Stomach (tissue), 8 donors: ENCODE measurements at regions not wholly inside any gene's neighbourhood (a gene's known extent, or its start where the extent isn't known, plus 50 kb on each side); places are given as distances from the start of the nearest gene placed in this dataset.

Experiments used
- DNase-seq, 2 donors: peaks; one replicate each; pipeline versions ENCODE4 v3.0.0 to v3.0.0-alpha.2; 2013 to 2019
- H3K27ac ChIP-seq, 5 donors: fragments of 200-600 bp in 4 of 5; sonication (generic) in 4 of 5; one replicate each; pipeline ENCODE4 v1.5.1; 2013 to 2019; ENCODE audit warnings: mild to moderate bottlenecking in 1 of 5, moderate library complexity in 1 of 5
- H3K27me3 ChIP-seq, 3 donors: fragments of 200-600 bp; sonication (generic); one replicate each; pipeline ENCODE4 v1.5.1; 2017 to 2019; ENCODE audit warnings: mixed run types in 1 of 3
- H3K36me3 ChIP-seq, 4 donors: fragments of 200-600 bp; sonication (generic); 1 replicate in 3 of 4; 2 replicates in 1 of 4; pipeline ENCODE4 v1.5.1; 2016 to 2019
- H3K4me1 ChIP-seq, 4 donors: fragments of 200-600 bp; sonication (generic); one replicate each; pipeline ENCODE4 v1.5.1; 2016 to 2019
- H3K4me3 ChIP-seq, 4 donors: fragments of 200-600 bp; sonication (generic) in 3 of 4; one replicate each; pipeline ENCODE4 v1.5.1; 2016 to 2019; ENCODE audit warnings: mild to moderate bottlenecking in 1 of 4
- H3K9me3 ChIP-seq, 4 donors: fragments of 200-600 bp; sonication (generic); one replicate each; pipeline ENCODE4 v1.5.1; 2016 to 2019
- EP300 ChIP-seq: sonication (generic); formaldehyde crosslinking; IDR thresholded peaks from one replicate; pipeline ENCODE4 v1.6.1; 2017; ENCODE audit warnings: antibody characterized with exemption
- POLR2A ChIP-seq, 4 donors: fragments of 450-650 bp; IDR thresholded peaks; one replicate each; pipeline ENCODE4 v1.6.1; 2016; ENCODE audit warnings: antibody characterized with exemption in 4 of 4, control low read depth in 2 of 4, mild to moderate bottlenecking in 1 of 4, moderate library complexity in 1 of 4
- POLR2AphosphoS5 ChIP-seq, 3 donors: sonication (generic); formaldehyde crosslinking; IDR thresholded peaks; one replicate each; pipeline ENCODE4 v1.6.1; 2016; ENCODE audit warnings: antibody characterized with exemption in 3 of 3
- WGBS, 5 donors: extraction: QIAGEN DNeasy Blood & Tissue Kit in 3 of 5; methylation state at CpG; one replicate each; pipeline versions ENCODE4 v1.1.5 to v1.1.7; 2013 to 2018; 5-methylcytosine and 5-hydroxymethylcytosine counted together
- intact Hi-C: fragments of 100-400 bp; cut with DNase I; formaldehyde crosslinking; loops from one replicate; pipeline ENCODE4 v1.15.1; 2023; ENCODE audit warnings: low total_unique reads
- TF ChIP-seq, protein P1 (sequence below), 7 experiments: fragments of 450-650 bp in 4 of 7; fragments of 200-600 bp in 3 of 7; sonication (generic) in 3 of 7; IDR thresholded peaks; one replicate each; pipeline ENCODE4 v1.5.1; 2016 to 2019; ENCODE audit warnings: antibody characterized with exemption in 7 of 7, control low read depth in 2 of 7, mild to moderate bottlenecking in 1 of 7
- donor health status: healthy with polysubstance abuse.
- donor health status: Bipolar disorder and iron deficiency.
- donor health status: healthy.

DNA sequence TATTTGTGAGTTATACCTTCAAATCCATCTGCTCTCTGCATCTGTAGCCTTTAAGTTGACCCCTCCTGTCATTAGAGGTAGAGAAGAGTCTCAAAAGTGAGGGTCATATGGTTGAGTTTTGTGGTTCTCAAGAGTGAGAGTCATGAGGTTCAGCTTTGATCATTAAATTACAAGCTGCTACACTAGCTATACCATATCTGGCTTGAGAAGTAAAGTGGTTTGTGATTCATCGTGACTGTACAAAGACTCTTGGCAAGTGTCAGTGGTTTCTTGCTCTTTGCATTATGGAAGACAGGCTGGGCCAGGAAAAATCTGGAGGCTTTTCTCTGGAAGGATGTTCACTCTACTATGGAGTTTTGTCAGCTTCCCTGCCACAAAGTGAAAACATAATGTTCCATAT, 170.6 kb downstream of the ZC4H2 start:
- Histone ChIP-seq H3K4me3 (no peak overlapping the region), H3K27ac (no peak overlapping the region), H3K9me3 (peaks cover 0 to 31% (median 13%) of the 10 kb centered on the region in 4 donors), H3K4me1 (no peaks in the 10 kb centered on the region), H3K27me3 (no peaks in the 10 kb centered on the region), H3K36me3 (no peaks in the 10 kb centered on the region)
- TF ChIP-seq EP300 = no peak
- no peak for TF ChIP-seq POLR2AphosphoS5 (IDR thresholded peaks at IDR 0.05)
- TF ChIP-seq POLR2A (IDR thresholded peaks at IDR 0.05) = no peak
- TF ChIP-seq, protein P1, sequence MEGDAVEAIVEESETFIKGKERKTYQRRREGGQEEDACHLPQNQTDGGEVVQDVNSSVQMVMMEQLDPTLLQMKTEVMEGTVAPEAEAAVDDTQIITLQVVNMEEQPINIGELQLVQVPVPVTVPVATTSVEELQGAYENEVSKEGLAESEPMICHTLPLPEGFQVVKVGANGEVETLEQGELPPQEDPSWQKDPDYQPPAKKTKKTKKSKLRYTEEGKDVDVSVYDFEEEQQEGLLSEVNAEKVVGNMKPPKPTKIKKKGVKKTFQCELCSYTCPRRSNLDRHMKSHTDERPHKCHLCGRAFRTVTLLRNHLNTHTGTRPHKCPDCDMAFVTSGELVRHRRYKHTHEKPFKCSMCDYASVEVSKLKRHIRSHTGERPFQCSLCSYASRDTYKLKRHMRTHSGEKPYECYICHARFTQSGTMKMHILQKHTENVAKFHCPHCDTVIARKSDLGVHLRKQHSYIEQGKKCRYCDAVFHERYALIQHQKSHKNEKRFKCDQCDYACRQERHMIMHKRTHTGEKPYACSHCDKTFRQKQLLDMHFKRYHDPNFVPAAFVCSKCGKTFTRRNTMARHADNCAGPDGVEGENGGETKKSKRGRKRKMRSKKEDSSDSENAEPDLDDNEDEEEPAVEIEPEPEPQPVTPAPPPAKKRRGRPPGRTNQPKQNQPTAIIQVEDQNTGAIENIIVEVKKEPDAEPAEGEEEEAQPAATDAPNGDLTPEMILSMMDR (IDR thresholded peaks at IDR 0.05) = no peak
- 82 to 100% (median 88%) methylated on average over 1 of the region's 1 CpG for WGBS, 5 donors
- intact Hi-C loops = no loop called here
- DNase-seq = no peak

DNA sequence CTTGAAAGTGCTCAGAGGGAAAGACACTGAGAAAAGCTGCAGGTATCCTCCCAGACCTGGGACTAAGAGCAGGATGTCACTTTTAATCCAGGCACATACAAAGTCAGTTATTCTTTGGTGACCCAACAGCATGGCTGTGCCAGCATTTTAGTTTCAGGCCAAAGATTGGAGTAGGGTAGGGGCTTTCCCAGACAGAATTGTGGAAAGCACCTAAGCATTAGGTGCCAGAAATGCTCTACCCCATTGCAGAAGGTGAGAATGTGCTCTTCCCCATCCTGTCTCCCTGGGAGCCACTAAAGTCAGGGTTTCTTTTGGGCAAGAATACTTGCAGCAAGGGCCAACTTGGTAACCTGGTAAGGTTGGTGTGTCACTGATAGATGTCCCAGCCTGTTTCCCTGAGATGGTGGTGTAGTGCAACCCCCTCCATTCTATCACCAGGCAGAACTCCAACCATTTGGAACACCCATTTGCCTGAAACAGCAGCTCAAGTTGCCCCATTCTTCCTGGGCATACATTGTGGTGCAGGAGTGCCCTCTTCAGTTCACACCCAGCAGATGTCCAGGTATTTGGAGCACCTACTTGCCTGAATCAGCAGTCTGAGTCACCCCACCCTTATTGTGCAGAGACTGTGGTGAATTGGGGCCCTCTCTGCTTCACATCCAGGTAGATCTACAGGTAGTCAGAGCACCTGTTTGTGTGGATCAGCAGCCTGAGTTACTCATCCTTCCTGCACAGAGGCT, 183.5 kb downstream of the ZC4H2 start:
- H3K9me3 ChIP-seq = peaks cover 0 to 26% (median 8%) of the 10 kb centered on the region in 4 donors
- intact Hi-C loops = no loop called here
- no peak for DNase-seq
- H3K4me1 ChIP-seq = no peaks in the 10 kb centered on the region
- no peak for TF ChIP-seq POLR2A (IDR thresholded peaks at IDR 0.05)
- no peak for TF ChIP-seq POLR2AphosphoS5 (IDR thresholded peaks at IDR 0.05)
- no peak for TF ChIP-seq EP300
- TF ChIP-seq, protein P1 (IDR thresholded peaks at IDR 0.05) = no peak
- H3K27me3 ChIP-seq = no peaks in the 10 kb centered on the region
- H3K36me3 ChIP-seq = no peaks in the 10 kb centered on the region
- H3K27ac ChIP-seq = no peak overlapping the region
- H3K4me3 ChIP-seq = no peak overlapping the region

DNA sequence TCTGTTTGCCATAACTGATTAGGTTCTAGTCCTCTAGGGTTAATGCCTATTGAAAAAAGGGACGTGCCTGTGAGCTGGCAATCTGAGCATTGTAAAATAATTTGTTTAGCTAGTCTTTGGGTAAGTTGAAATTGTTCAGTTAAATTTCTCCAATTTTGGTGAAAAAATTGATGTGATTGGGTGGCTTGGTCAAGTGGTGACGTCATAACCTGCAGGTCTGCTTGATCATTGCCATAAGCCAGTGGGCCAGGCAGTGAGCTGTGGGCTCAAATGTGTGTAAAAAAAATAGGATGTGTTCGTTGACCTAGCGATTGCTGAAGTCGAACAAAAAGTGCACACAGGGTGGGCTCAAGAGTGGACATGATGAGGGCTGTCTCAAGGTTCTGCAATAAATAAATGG, 193.3 kb downstream of the ZC4H2 start:
- Histone ChIP-seq H3K9me3 (peaks cover 0 to 22% (median 18%) of the 10 kb centered on the region in 4 donors), H3K4me1 (no peaks in the 10 kb centered on the region), H3K27ac (no peak overlapping the region), H3K4me3 (no peak overlapping the region), H3K27me3 (no peaks in the 10 kb centered on the region), H3K36me3 (no peaks in the 10 kb centered on the region)
- no peak for DNase-seq
- intact Hi-C loops = no loop called here
- TF ChIP-seq POLR2AphosphoS5 (IDR thresholded peaks at IDR 0.05) = no peak
- TF ChIP-seq, protein P1 (IDR thresholded peaks at IDR 0.05) = no peak
- no peak for TF ChIP-seq POLR2A (IDR thresholded peaks at IDR 0.05)
- no peak for TF ChIP-seq EP300
- 59 to 84% (median 77%) methylated on average over 5 of the region's 5 CpGs for WGBS, 5 donors

DNA sequence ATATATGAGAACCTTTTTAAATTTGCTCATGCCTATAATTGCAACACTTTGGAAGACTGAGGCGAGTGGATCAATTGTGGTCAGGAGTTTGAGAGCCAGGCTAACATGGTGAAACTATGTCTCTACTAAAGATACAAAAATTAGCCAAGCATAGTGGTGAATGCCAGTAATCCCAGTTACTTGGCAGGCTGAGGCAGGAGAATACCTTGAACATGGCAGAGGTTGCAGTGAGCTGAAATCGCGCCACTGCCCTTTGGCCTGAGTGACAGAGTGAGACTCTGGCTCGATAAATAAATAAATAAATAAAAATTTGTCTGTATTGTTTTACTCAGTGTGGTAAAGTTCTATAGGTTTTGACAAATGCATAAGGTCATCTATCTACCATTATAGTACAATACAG, 218.2 kb downstream of the ZC4H2 start:
- WGBS, 5 donors = 73 to 91% (median 81%) methylated on average over 4 of the region's 4 CpGs
- no peak for TF ChIP-seq EP300
- TF ChIP-seq, protein P1 (IDR thresholded peaks at IDR 0.05) = no peak
- no peak for TF ChIP-seq POLR2AphosphoS5 (IDR thresholded peaks at IDR 0.05)
- Histone ChIP-seq H3K27ac (no peak overlapping the region), H3K4me1 (no peaks in the 10 kb centered on the region), H3K27me3 (no peaks in the 10 kb centered on the region), H3K9me3 (peaks cover 0 to 10% (median 0%) of the 10 kb centered on the region in 4 donors), H3K4me3 (no peak overlapping the region), H3K36me3 (no peaks in the 10 kb centered on the region)
- intact Hi-C loops = no loop called here
- no peak for DNase-seq
